ENCODE measurements at regions not wholly inside any gene's neighbourhood (a gene's known extent, or its start where the extent isn't known, plus 50 kb on each side); places are given as distances from the start of the nearest gene placed in this dataset.

GRCh38 chr7:12796397-12797127 lies 109.1 kb downstream of the ARL4A start:
- TF ChIP-seq CEBPB (IDR thresholded peaks at IDR 0.05) (no peak), TCF12 (IDR thresholded peaks at IDR 0.05; ENCODE audit: low read depth) (no peak), MAX (IDR thresholded peaks at IDR 0.05) (no peak), EGR1 (IDR thresholded peaks at IDR 0.05) (no peak), NFIC (IDR thresholded peaks at IDR 0.05) (no peak), RAD21 (IDR thresholded peaks at IDR 0.05; ENCODE audit: low read depth) (no peak), YY1 (IDR thresholded peaks at IDR 0.05; ENCODE audit: low read depth) (no peak), CREB1 (IDR thresholded peaks at IDR 0.05; ENCODE audit: low read depth) (no peak), TAF1 (IDR thresholded peaks at IDR 0.05; ENCODE audit: low read depth) (no peak), REST (IDR thresholded peaks at IDR 0.05; ENCODE audit: low read depth) (no peak), EP300 (IDR thresholded peaks at IDR 0.05; ENCODE audit: borderline replicate concordance) (no peak), ZBTB7A (IDR thresholded peaks at IDR 0.05; ENCODE audit: low read depth) (no peak)
